Inferior parietal cortex (tissue), 1 donor: ENCODE measurements at regions not wholly inside any gene's neighbourhood (a gene's known extent, or its start where the extent isn't known, plus 50 kb on each side); places are given as distances from the start of the nearest gene placed in this dataset.

Source experiments
- DNase-seq: peaks from one replicate; pipeline ENCODE4 v3.0.0-alpha.2; 2016; ENCODE audit errors: extremely low spot score

DNA sequence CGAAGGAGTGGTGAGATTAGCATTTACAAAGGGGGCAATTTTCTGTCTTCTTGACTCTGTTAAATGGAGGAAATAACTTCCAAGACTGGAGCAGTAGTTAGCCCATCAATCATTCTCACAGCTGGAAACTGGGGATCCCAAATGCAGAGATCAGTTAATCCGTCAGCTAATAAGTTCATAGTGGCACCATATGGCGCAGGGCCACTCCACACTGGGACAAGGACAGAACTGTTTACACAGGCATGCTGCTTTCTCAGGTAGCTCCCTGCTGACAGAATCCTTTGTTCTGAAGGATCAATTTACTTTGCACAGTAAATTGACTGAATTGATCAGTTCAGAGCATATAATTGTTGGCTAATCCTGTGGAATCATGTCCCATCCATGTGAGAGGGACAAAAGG is 395.7 kb downstream of the TMEM161B start:
- no peak for DNase-seq

DNA sequence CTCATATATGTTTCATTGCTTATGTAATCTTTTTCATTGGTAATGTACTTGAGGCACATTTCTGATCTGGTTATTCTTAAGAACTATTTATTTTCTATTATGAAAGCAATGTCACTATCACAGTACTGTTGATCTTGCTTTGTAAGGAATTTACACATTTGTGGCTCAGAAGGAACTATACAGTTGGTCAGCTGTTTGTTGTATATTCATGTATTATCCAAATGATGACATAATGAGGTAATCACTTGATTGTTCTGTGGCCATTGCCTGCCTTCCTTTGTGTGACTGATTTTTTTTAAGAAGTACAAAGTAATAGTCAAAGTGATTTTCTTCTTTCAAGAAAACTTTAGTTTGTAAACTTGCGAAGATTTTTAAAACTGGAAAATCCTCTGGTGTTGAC is 399.9 kb downstream of the TMEM161B start:
- DNase-seq, result no peak

DNA sequence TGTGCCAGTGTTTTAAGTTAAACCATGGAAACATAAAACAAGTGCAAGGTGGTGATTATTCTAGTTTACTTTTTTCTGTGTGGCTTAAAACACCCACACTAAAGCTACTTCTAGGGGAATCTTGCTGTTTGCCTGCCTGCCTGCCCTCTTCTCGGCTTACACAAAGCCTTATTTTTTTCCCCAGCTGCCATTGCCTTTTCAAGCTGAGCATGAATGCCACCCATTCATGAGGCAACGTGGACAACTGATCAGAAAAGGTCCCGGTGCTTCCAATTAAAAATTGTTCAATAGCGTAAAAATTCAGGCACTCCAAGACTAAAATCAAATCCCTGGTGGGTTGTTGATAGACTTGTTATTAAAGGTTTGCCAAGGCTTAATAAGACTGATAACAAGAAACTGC is 401.4 kb downstream of the TMEM161B start:
- no peak for DNase-seq

DNA sequence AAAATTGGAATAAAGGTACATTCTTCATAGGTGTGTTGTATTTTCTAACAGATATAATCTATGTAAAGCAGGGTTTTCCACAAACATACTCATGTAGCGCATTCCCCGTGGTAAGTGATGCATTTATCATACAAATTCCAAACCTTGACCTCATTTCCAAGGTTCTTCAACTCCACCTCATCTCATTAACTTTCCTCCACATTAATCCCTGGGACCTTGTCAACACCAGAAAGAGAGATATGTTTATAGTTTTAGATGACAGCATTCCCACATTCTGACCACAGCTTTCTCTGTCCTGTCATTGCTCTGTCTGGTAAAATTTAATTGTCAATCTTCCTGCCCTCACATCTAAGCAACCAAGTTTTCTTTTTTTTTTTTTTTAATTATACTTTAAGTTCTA is 415.1 kb downstream of the TMEM161B start:
- no peak for DNase-seq

DNA sequence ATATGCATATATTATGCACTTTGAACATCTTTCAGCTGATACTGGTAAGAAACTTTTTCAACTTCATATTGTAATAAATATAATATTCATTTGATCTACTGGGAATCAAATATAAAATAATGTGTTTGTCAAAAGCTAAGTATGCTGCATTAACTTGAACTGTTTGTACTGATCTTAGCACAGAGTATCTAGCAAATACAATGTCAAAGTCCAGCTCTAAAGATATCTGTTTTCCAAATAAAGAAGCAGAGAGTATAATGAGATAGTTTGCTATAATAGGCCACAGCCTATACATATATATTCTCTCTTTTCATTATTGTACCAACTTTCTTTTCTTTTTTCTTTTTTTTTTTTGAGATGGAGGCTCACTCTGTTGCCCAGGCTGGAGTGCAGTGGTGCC is 417.0 kb downstream of the TMEM161B start:
- DNase-seq, result no peak

DNA sequence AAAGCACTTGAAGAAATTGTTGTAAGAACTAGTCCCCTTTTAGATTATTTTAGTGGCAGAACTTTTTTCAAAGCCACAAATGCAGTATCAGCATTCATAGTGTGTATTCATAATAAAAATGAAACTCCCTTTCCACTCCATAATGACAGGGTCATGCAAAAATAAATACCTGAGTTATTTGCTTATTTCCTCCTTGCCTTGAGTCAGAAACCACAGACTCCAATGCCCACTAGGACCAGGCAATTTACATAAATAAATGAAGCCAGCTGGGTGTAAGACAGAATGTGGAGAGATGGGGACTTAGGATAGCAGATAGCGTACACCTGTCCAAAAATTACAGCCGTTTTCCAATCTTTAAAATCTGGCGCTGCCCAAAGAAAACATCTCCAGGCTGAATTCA is 417.8 kb downstream of the TMEM161B start:
- DNase-seq, result no peak

DNA sequence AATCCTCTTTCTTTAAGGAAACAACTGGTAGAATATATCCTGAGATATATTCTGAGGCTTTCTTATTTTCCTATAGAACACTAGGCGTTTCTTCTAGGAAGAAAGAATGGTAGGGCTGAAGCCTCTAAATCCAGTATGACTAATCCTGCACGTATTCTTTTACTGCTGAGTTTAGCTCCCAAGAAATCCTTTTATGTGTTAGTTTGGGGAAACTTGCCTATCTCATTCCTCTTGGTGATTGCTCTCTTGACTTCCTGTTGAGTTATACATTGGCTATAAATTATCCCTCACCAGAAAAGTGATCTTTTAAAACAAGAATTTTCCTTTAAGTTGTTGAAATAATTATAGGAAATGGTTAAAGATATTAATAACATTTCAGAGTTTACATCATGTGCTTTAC is 422.9 kb downstream of the TMEM161B start:
- no peak for DNase-seq

DNA sequence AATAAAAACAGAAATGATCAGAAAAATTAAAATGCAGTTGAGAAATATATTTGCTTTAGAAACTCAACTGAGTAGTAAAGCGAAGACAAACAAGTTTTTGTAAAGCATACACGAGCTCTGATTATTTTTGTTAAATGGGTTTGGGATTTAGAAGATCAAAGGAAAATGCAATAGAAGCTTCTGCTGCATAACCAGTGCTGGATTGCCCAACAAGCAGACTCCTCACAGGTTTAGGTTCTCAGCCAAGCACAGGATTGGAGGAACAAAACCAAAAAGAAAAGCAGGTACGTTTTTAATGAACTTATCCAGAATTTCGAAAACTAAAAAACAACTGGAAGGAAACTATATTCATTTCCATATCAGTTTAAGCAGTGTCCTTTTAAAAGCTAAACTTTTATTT is 423.8 kb downstream of the TMEM161B start:
- no peak for DNase-seq

DNA sequence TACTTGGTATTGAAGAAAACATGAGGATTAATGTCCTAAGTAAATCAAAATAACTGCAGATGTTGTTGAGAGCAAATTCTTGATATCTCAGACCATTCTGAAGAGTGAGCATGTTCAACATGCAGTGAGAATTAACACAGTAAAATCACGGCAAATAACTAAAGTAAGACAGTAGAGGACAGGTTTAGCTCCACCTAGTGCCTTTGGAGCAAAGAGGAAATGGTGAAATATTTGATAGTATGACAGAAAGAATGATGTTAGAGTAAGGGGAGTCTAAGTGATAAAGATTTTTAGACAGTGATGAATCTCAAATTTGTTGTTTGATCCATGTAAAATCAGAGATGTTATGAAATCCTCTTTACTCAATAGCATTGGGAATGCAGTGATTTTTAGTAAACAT is 424.2 kb downstream of the TMEM161B start:
- no peak for DNase-seq

DNA sequence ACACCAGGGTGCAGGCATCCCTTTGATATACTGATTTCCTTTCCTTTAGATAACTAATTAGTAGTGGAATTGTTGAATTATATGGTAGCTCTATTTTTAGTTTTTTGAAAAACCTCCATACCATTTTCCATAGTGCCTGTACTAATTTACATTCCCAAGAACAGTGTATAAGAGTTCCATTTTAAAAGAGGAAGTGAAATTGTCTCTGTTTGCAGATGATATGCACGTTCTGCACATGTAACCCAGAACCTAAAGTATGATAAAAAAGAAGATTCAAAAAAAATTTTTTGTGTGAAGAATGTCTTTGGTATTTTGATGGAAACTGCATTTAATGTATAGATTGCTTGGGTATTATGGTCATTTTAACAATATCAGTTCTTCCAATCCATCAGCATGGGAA is 424.0 kb upstream of the CCNH start:
- no peak for DNase-seq

DNA sequence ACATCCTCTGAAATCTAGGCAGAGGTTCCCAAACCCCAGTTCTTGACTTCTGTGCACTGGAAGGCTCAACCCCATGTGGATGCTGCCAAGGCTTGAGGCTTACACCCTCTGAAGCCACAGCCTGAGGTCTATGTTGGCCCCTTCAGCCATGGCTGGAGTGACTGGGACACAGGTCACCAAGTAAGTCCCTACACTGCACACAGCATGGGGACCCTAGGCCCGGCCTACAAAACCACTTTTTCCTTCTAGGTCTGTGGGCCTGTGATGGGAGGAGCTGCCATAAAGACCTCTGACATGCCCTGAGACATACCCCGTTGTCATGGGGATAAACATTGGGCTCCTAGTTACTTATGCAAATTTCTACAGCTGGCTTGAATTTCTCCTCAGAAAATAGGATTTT is 418.8 kb upstream of the CCNH start:
- no peak for DNase-seq

DNA sequence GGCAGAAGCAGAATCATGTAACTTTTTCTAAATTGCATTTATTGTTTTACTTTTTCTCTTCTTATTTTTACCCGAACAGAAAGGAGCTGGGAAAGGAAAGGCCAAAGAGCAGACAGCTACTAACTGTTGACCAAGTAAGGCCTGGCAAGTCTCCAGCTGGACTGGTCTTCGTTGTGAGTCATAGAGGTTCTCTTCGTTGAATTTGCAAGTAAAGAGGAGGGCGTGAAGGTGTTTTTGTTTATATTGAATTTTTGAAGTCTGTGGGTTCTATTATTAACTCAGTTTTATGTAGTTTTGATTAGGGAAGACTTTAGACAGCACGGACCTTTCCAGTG is 416.5 kb upstream of the CCNH start:
- no peak for DNase-seq

DNA sequence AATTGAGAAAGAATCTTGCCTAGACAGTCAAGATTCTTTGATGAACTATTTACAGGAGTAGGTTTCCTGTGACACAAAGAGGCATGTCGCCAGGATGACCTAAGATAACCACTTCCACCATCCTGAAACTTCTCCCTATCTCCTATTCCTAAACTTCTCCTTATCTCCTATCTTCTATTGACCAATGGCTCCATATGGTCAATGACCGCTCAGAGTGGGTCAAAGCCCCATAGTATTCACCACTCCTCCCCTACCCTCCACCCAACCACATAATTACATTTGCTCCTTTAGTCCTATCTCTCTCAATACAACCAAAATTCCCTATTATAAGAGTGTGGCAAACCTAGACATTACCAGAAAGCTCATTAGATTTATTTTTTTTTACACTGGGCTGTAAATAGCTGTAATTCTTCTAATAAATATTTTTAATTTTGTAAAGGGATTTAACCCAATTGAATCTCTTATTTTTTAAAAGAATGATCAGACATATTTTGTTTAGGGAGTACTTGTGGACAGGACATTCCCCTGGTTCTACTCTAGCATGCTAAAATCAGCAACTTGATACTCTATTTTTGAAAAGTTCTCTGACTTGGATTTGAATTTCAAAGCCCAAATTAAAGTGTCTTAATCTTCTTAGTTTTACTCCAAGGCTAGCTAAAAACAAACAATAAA is 416.0 kb upstream of the CCNH start:
- DNase-seq, result no peak

DNA sequence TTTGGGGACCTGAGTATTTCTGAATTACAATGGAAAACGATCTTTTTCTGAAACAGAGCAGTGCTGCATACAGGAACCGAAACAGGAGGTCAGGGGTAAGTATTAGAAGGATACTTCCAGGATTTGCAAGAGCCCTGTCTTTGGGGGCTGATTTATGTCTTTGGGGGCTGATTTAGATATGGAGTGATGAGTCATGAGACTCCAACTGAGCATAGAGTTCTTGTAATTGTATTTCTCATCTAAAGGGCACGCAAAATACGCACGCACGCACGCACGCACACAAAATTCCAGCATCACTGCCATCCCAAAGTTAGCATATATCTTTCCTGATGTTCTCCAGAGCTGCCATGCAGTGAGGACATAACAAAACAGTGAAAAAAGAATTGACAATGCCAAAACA is 414.8 kb upstream of the CCNH start:
- DNase-seq, result no peak

DNA sequence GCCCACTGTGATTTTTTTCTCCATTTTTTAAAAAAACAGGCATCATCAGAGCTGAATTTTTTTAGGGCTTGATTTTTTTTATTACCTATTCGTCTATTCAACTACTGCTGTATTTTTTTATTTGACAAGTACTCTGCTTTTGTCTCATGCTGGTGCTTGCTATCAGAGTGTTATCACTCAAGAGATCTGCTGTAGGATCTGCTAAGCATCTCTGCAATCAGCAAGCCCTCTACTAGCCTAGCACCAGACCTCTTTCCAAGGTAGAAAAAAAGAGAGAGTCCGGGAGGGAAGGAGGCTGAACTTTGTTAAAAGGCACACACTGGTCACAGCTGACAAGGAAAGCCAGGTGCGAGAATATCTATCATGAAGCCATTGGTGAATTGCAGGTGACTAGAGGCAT is 413.8 kb upstream of the CCNH start:
- DNase-seq, result no peak

DNA sequence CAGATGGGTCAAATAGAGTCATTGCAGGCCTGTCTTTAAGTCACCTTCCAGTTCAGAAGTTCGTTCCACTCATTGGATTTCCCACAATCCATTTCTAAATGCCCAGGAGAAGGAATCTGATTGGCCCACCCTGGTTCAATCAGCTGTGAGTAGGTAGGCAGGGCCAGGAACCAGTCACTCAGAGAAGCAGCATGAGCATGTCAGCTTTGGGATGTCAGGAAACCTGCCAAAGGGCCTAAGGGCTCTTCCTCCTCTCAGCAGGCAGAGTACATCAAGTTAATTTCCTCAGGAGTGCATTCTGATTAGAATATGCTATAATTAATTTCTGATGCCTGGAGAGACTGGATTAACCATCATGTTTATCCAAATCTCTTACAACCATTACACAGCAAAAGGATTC is 412.9 kb upstream of the CCNH start:
- DNase-seq, result no peak

DNA sequence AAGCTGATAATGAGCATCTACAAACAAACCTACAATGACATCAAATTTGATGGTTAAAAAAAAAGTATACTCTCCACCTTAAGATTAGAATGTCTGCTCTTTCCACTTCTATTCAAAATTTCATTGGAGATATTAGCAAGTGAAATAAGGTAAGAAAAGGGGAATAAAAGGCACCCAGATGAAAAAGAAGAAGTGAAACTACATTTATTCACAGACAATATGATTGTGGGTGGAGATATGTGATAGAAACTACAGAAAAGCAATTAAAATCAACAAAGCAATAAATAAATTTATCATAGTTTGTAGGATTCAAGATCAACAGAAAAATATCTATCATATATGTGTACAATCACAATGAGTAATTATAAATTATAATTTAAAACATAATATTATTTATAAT is 395.1 kb upstream of the CCNH start:
- DNase-seq, result no peak

DNA sequence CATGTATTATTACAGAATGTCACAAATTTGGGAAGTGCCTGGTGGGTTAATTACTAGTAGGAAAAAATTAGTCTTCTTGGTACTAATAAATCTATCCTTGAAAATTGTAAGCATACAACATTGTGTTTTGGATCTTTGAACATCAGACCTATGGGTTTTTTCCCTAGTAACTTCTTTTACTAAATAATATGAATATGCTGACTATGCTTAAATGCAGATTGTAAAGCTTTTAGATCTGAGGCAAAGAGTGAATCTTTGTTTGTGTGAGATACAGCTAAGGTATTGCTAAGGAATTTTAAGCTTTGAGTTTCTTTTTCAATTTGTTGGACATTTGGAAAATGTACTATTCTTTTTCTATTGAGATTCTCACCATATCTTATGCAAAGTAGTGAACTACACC is 390.6 kb upstream of the CCNH start:
- DNase-seq, result no peak

DNA sequence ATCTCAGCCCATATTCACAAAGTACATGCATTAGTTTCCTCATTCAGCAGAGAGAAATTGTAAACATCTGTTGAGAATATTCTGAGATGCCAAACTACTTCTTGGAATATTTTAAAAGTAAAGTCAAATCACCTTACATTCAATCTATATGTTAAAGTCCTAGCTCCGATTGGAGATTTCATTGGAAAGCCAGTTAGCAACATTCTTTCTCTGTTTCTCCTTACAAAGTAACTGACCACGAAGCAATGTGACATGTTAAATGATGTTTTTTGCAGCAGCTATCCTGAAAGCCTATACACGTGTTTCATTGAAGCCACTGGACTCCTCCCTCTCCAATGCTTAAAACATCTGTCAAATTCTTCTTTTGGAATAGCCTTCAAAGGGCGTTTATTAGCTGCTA is 379.1 kb upstream of the CCNH start:
- no peak for DNase-seq

DNA sequence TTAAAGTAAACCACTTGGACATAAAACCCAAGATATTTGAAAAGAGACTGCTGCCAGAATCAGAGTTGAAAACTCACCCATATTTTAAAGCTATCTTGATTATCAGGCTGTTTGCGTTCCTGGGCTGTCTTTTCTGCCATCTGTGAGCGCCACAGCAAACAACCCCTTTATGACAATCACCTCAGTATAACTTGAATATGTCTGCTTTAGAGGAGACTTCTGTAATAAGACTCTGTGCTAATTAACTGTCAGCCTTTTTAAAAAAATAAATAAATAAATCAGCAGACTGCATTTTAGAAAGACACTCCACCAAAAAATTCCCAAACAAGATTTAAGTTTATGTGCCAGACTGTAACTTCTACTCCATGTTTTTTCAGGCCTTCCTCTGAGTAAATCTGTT is 375.7 kb upstream of the CCNH start:
- DNase-seq, result no peak

DNA sequence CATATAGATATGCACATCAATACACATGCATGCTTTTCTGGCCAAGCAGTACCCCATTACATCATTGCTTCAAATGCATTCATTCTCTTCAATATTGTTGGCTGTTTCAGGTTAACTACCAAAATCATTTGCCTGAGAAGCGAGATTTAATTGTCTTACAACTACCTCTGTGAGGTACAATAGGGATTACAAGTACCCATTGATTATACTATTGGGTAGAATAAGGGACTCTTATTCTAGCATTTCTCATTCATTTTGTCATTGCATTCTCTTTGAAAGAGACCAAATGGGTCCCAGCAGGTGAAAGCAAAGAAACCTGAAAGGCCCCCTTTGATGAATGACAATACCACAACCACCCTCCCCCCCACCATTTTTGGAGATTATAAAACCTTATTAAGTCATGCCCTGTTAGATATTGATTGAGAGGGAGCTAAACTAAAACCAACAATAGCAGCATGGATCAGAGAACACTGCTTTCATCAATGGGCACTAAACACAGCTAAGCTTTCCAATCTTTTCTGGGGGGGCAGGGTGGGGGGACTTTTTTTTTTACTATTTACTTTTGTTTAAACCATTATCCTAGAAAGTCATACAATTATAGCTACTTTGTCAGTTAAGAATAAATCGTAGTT is 375.0 kb upstream of the CCNH start:
- no peak for DNase-seq

DNA sequence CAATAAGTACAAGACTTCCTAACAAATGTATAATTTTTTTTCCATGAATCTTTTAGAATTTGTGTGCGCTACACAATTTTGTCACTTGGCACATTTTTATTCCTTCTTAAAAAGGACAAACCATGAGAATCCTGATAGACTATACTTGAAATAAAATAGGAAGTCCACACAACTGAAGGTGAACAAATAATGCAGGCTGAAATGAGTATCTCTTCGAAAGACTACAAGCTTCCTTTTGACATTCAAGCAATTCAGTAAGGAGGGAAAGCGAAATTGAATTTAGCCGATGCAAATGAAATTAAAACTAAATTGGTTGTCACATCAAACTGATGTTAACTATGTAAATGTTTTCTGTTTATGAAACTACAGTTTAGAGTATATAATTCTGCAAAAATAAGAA is 374.4 kb upstream of the CCNH start:
- no peak for DNase-seq

DNA sequence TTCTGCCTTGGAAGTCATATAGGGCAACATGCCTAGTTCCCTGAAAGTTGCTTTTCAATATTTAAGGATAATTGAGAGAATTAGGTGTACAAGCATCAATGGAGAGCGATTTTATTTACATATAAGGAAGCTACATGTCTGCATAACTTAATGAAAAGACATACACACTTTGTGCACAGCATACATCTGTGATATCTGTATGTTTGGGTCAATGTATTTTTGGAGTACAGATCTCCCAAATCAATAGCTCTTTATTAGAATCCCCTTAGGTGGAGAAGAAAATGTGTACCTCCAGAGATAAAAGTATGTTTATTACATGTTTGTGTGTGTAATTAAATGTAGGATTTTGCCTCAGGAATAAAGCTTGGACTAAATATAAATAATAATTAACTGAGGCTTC is 373.7 kb upstream of the CCNH start:
- no peak for DNase-seq
